Peyer's patch (tissue), 4 donors: ENCODE measurements at regions not wholly inside any gene's neighbourhood (a gene's known extent, or its start where the extent isn't known, plus 50 kb on each side); places are given as distances from the start of the nearest gene placed in this dataset.

Source experiments
- DNase-seq, 3 donors: peaks; one replicate each; pipeline ENCODE4 v3.0.0-alpha.2; 2017 to 2019
- H3K27ac ChIP-seq, 4 donors: fragments of 200-600 bp; sonication (generic); one replicate each; pipeline ENCODE4 v1.5.1; 2016 to 2019
- H3K27me3 ChIP-seq, 2 donors: fragments of 200-600 bp; sonication (generic); one replicate each; pipeline ENCODE4 v1.5.1; 2019
- H3K36me3 ChIP-seq, 3 donors: fragments of 200-600 bp; sonication (generic); one replicate each; pipeline ENCODE4 v1.5.1; 2016 to 2019
- H3K4me1 ChIP-seq, 4 donors: fragments of 200-600 bp; sonication (generic); one replicate each; pipeline ENCODE4 v1.5.1; 2016 to 2019
- H3K4me3 ChIP-seq, 4 donors: fragments of 200-600 bp; sonication (generic); 1 replicate in 3 of 4; 2 replicates in 1 of 4; pipeline ENCODE4 v1.5.1; 2016 to 2019; ENCODE audit warnings: mild to moderate bottlenecking in 1 of 4
- H3K9me3 ChIP-seq, 4 donors: fragments of 200-600 bp; sonication (generic); one replicate each; pipeline ENCODE4 v1.5.1; 2016 to 2019; ENCODE audit warnings: mild to moderate bottlenecking in 1 of 4
- POLR2A ChIP-seq, 2 donors: fragments of 450-650 bp; IDR thresholded peaks; one replicate each; pipeline ENCODE4 v1.5.1; 2017; ENCODE audit warnings: antibody characterized with exemption in 2 of 2, mild to moderate bottlenecking in 2 of 2, moderate library complexity in 2 of 2
- TF ChIP-seq, protein P1 (sequence below), 6 experiments: fragments of 450-650 bp in 4 of 6; fragments of 200-600 bp in 2 of 6; sonication (generic) in 1 of 6; IDR thresholded peaks; one replicate each; pipeline ENCODE4 v1.5.1; 2017 to 2019; ENCODE audit warnings: antibody characterized with exemption in 6 of 6, mild to moderate bottlenecking in 3 of 6, moderate library complexity in 1 of 6

DNA sequence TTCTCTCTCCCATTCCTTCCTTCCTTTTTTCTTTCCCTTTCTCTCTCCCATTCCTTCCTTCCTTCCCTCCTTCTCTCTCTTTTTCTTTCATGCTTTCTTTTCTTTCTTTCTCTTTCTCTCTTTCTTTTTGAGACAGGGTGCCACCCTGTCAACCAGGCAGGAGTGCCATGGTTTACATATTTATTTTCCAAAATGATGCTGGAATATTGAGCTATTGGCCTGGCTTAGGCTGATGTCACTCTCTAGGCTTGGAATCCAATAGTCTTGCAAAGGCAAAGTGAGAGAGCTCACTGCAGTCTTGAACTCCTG is 159.1 kb downstream of the BAMBI start:
- no peak for DNase-seq
- TF ChIP-seq POLR2A (IDR thresholded peaks at IDR 0.05): no peak
- TF ChIP-seq, protein P1, sequence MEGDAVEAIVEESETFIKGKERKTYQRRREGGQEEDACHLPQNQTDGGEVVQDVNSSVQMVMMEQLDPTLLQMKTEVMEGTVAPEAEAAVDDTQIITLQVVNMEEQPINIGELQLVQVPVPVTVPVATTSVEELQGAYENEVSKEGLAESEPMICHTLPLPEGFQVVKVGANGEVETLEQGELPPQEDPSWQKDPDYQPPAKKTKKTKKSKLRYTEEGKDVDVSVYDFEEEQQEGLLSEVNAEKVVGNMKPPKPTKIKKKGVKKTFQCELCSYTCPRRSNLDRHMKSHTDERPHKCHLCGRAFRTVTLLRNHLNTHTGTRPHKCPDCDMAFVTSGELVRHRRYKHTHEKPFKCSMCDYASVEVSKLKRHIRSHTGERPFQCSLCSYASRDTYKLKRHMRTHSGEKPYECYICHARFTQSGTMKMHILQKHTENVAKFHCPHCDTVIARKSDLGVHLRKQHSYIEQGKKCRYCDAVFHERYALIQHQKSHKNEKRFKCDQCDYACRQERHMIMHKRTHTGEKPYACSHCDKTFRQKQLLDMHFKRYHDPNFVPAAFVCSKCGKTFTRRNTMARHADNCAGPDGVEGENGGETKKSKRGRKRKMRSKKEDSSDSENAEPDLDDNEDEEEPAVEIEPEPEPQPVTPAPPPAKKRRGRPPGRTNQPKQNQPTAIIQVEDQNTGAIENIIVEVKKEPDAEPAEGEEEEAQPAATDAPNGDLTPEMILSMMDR (IDR thresholded peaks at IDR 0.05): no peak
- Histone ChIP-seq H3K4me3 (no peak overlapping the region), H3K9me3 (no peaks in the 10 kb centered on the region), H3K4me1 (no peaks in the 10 kb centered on the region), H3K36me3 (no peaks in the 10 kb centered on the region), H3K27me3 (no peaks in the 10 kb centered on the region), H3K27ac (no peak overlapping the region)

DNA sequence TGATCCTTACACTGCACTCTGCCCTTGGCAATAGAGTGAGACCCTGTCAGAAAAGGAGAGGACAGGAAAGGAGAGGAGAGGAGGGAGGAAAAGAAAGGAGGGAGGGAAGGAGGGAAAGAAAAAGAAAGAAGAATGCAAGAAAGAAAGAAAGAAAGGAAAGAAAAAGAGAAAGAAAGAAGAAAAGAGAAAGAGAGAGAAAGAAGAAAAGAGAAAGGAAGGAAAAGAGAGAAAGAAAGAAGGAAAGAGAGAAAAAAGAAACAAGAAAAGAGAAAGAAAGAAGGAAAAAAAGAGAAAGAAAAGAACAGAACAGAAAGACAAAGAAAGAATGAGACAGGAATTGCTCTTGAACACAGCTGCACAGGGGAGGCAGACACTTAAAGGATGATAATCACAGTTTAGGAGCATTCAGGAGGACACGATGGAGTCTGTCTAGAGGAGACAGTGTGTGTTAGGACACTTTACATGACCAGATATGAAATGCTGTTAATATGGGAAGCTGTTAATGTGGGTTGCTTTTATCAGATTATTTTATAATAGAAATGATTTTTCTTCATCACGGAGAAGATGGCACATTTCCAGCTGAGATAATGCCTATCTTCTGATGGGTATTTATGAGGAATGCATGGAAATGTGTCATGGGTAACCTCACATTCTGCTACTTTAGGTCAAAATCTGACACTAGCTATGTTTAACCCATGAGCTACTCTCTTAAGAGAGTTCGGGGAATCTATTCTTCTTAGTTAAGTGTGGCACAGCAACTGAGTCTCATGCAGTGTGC is 160.5 kb downstream of the BAMBI start:
- no peak for DNase-seq
- Histone ChIP-seq H3K36me3 (no peaks in the 10 kb centered on the region), H3K4me1 (no peaks in the 10 kb centered on the region), H3K27ac (no peak overlapping the region), H3K9me3 (no peaks in the 10 kb centered on the region), H3K27me3 (no peaks in the 10 kb centered on the region), H3K4me3 (no peak overlapping the region)
- TF ChIP-seq, protein P1 (IDR thresholded peaks at IDR 0.05): no peak
- TF ChIP-seq POLR2A (IDR thresholded peaks at IDR 0.05): no peak

DNA sequence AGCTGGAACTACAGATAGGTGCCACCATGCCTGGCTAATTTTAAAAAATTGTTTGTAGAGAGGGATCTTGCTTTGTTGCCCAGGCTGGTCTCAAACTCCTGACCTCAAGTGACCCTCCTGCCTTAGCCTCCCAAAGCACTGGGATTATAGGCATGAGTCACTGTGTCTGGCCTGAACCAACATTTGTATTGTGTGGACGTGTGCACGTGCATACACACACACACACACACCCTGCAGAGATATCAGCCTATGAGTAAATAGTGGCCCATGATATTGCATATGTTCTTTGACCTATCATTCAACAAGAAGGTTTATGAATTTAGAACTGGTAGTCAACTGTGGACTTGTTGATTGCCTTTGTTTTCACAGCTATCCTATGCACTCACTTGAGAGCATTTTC is 161.6 kb downstream of the BAMBI start:
- TF ChIP-seq POLR2A (IDR thresholded peaks at IDR 0.05): no peak
- TF ChIP-seq, protein P1 (IDR thresholded peaks at IDR 0.05): no peak
- Histone ChIP-seq H3K36me3 (no peaks in the 10 kb centered on the region), H3K27ac (no peak overlapping the region), H3K27me3 (no peaks in the 10 kb centered on the region), H3K9me3 (no peaks in the 10 kb centered on the region), H3K4me1 (no peaks in the 10 kb centered on the region), H3K4me3 (no peak overlapping the region)
- peak in 1 of 3 donors; percentile 50 for DNase-seq

DNA sequence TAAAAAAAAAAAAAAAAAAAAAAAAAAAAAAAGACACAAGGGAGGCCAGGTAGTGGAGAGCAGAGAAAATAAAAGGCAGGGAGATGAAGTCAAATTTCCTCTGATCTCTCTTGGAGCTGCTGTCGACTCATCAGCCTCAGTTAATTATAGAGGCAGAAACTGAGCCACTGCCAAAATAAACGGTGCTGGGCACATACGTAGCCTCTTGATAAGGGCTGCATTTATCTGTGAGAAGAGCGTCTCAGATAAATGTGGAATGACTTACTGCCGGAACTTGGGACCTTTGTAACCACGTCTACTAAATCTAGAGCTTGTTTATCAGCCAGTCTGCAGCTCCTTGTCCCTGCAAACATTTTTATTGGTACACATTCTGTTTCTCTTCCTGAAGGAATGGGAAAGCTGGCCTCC is 162.3 kb downstream of the BAMBI start:
- no peak overlapping the region for H3K4me3 ChIP-seq
- H3K27me3 ChIP-seq: no peaks in the 10 kb centered on the region
- no peak overlapping the region for H3K27ac ChIP-seq
- H3K36me3 ChIP-seq: no peaks in the 10 kb centered on the region
- DNase-seq: no peak
- no peaks in the 10 kb centered on the region for H3K4me1 ChIP-seq
- TF ChIP-seq, protein P1 (IDR thresholded peaks at IDR 0.05): no peak
- no peak for TF ChIP-seq POLR2A (IDR thresholded peaks at IDR 0.05)
- no peaks in the 10 kb centered on the region for H3K9me3 ChIP-seq

DNA sequence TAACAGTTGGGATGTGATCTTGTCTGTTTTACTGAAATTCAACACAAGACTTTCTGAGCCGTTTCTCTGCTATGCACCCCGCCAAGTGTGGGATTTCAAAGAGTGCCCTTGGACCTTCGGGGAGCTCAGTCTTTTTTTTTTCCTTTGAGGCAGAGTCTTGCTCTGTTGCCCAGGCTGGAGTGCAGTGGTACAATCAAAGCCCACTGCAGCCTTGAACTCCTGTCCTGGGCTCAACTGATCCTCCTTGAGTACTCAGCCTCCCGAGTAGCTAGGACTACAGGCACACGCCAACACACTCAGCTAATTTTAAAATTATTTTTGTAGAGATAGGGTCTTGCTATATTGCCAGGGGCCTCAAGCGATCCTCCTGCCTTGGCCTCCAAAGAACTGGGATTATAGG is 162.9 kb downstream of the BAMBI start:
- Histone ChIP-seq H3K27me3 (no peaks in the 10 kb centered on the region), H3K4me3 (no peak overlapping the region), H3K27ac (no peak overlapping the region), H3K36me3 (no peaks in the 10 kb centered on the region), H3K4me1 (no peaks in the 10 kb centered on the region), H3K9me3 (peaks cover 0 to 2% (median 0%) of the 10 kb centered on the region in 4 donors)
- DNase-seq: no peak
- TF ChIP-seq POLR2A (IDR thresholded peaks at IDR 0.05): no peak
- TF ChIP-seq, protein P1 (IDR thresholded peaks at IDR 0.05): no peak

DNA sequence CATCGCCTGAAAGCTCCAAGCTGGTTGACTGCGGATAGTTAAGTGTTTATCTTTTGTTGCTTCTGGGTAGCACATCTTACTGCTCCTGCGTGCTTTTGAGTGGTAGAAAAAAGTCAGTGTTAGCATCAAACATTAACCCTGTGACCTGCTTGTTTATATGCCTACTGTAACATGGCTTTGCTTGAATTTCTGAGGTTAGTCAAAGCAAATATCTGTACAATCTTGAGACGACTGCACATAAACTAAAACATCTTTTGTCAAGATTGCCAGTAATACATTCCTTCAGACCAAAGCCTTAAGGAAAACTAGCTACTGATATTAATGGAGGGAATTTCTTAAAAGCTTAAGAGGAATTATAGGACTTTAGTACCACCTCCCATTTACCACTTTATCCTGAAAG is 163.7 kb downstream of the BAMBI start:
- no peaks in the 10 kb centered on the region for H3K27me3 ChIP-seq
- TF ChIP-seq POLR2A (IDR thresholded peaks at IDR 0.05): no peak
- TF ChIP-seq, protein P1 (IDR thresholded peaks at IDR 0.05): no peak
- H3K4me1 ChIP-seq: no peaks in the 10 kb centered on the region
- peaks cover 0 to 2% (median 0%) of the 10 kb centered on the region in 4 donors for H3K9me3 ChIP-seq
- no peaks in the 10 kb centered on the region for H3K36me3 ChIP-seq
- no peak for DNase-seq
- no peak overlapping the region for H3K27ac ChIP-seq
- H3K4me3 ChIP-seq: no peak overlapping the region
